CD4-positive, alpha-beta T cell (primary cell): ENCODE measurements at regions not wholly inside any gene's neighbourhood (a gene's known extent, or its start where the extent isn't known, plus 50 kb on each side); places are given as distances from the start of the nearest gene placed in this dataset.

Experiments used
- ATAC-seq: fragments of 200-7000 bp; cut with Tn5 transposase; one replicate; pipeline ENCODE4 v1.10.0; 2022; ENCODE audit warnings: mild to moderate bottlenecking; ENCODE audit not compliant: poor library complexity
- CTCF ChIA-PET: fragments of 350-600 bp; sonication (Branson Sonifier 250); formaldehyde crosslinking; loops from one replicate; lab custom pipeline; 2021; ENCODE audit warnings: antibody characterized with exemption, inconsistent platforms; lab: Charles Lee
- POLR2A ChIA-PET: fragments of 350-600 bp; sonication (Branson Sonifier 250); formaldehyde crosslinking; loops from one replicate; lab custom pipeline; 2021; ENCODE audit warnings: antibody characterized with exemption, inconsistent platforms; lab: Charles Lee
- DNase-seq, 14 experiments: peaks; one replicate each; pipeline ENCODE4 v3.0.0-alpha.2; 2013 to 2020; ENCODE audit warnings: mixed read lengths in 2 of 14
- H3K27ac ChIP-seq, 2 donors: one replicate each; pipeline versions ENCODE4 v1.5.1 to v1.7.0; 2013; ENCODE audit warnings: low read length in 2 of 2, low read depth in 1 of 2, mild to moderate bottlenecking in 1 of 2
- H3K27me3 ChIP-seq, 2 experiments: 1 replicate in 1 of 2; 2 replicates in 1 of 2; pipeline versions ENCODE4 v1.6.1 to v1.7.0; 2013; ENCODE audit warnings: low read length in 2 of 2, control low read depth in 1 of 2, mild to moderate bottlenecking in 1 of 2, moderate library complexity in 1 of 2; ENCODE audit not compliant: insufficient read depth in 2 of 2, control insufficient read depth in 1 of 2
- H3K36me3 ChIP-seq: one replicate; pipeline ENCODE4 v1.6.1; 2013; ENCODE audit warnings: low read length, control low read depth; ENCODE audit not compliant: insufficient read depth
- H3K4me1 ChIP-seq: one replicate; pipeline ENCODE4 v1.6.1; 2013; ENCODE audit warnings: low read length, control low read depth; ENCODE audit not compliant: insufficient read depth
- H3K4me3 ChIP-seq: one replicate; pipeline ENCODE4 v1.5.1; 2013; ENCODE audit warnings: mild to moderate bottlenecking, low read length, moderate library complexity
- H3K9me3 ChIP-seq, 2 experiments: 1 replicate in 1 of 2; 2 replicates in 1 of 2; pipeline versions ENCODE4 v1.6.1 to v1.7.0; 2013; ENCODE audit warnings: low read length in 2 of 2, mild to moderate bottlenecking in 2 of 2, control low read depth in 1 of 2, moderate library complexity in 1 of 2; ENCODE audit not compliant: control insufficient read depth in 1 of 2, insufficient read depth in 1 of 2
- H3K27ac Mint-ChIP-seq: one replicate; pipeline ENCODE4 v1.8.0; 2020; ENCODE audit warnings: mixed read lengths
- H3K27me3 Mint-ChIP-seq: one replicate; pipeline ENCODE4 v1.8.0; 2021; ENCODE audit warnings: mixed read lengths
- H3K36me3 Mint-ChIP-seq: one replicate; pipeline ENCODE4 v1.8.0; 2021; ENCODE audit warnings: low read depth, mixed read lengths
- H3K4me1 Mint-ChIP-seq: one replicate; pipeline ENCODE4 v1.8.0; 2021; ENCODE audit warnings: low read depth, mixed read lengths
- H3K4me3 Mint-ChIP-seq: one replicate; pipeline ENCODE4 v1.8.0; 2020; ENCODE audit warnings: mild to moderate bottlenecking, mixed read lengths
- H3K9me3 Mint-ChIP-seq: one replicate; pipeline ENCODE4 v1.8.0; 2020; ENCODE audit warnings: mixed read lengths
- CTCF ChIP-seq: fragments of 200-600 bp; IDR thresholded peaks from one replicate; pipeline ENCODE4 v1.8.0; 2022; ENCODE audit warnings: antibody characterized with exemption, mild to moderate bottlenecking
- intact Hi-C, 2 experiments: fragments of 100-400 bp; cut with DNase I in 1 of 2; cut with micrococcal nuclease in 1 of 2; formaldehyde crosslinking; loops; one replicate each; pipeline versions ENCODE4 v1.15.1 to v1.9.0; 2023 to 2025; cut with DNase I, micrococcal nuclease

- no peak for DNase-seq
- H3K27me3 Mint-ChIP-seq = no peaks in the 10 kb centered on the region
- H3K9me3 Mint-ChIP-seq = peaks cover 10% of the 10 kb centered on the region
Measured at GRCh38 chr20:29296256-29297230, 1960.9 kb upstream of the DEFB115 start.

GRCh38 chr20:29297411-29298270 is 1959.8 kb upstream of the DEFB115 start:
- Mint-ChIP-seq H3K9me3 (peaks cover 10% of the 10 kb centered on the region), H3K4me3 (no peak overlapping the region), H3K27me3 (no peaks in the 10 kb centered on the region), H3K4me1 (no peaks in the 10 kb centered on the region), H3K27ac (no peak overlapping the region), H3K36me3 (peaks cover 6% of the 10 kb centered on the region)
- no peak for TF ChIP-seq CTCF
- intact Hi-C loops = no loop called here
- Histone ChIP-seq H3K27me3 (no peaks in the 10 kb centered on the region), H3K4me1 (no peaks in the 10 kb centered on the region), H3K4me3 (no peak overlapping the region), H3K9me3 (peaks cover 9 to 68% of the 10 kb centered on the region in 2 experiments), H3K27ac (no peak overlapping the region), H3K36me3 (no peaks in the 10 kb centered on the region)
- ATAC-seq (no peak), DNase-seq (no peak)
- CTCF ChIA-PET = no interaction called here
- POLR2A ChIA-PET = no interaction called here

More at GRCh38 chr20:29296256-29297230, 1960.9 kb upstream of the DEFB115 start:
- H3K27me3 ChIP-seq = no peaks in the 10 kb centered on the region
- H3K9me3 ChIP-seq = peaks cover 9 to 57% of the 10 kb centered on the region in 2 experiments
- no peaks in the 10 kb centered on the region for H3K4me1 Mint-ChIP-seq
- H3K4me3 Mint-ChIP-seq = no peak overlapping the region
- H3K36me3 ChIP-seq = no peaks in the 10 kb centered on the region
- intact Hi-C loops = no loop called here
- H3K27ac Mint-ChIP-seq = no peak overlapping the region
- no peak overlapping the region for H3K27ac ChIP-seq
- H3K4me3 ChIP-seq = no peak overlapping the region
- CTCF ChIA-PET = no interaction called here
- no peaks in the 10 kb centered on the region for H3K4me1 ChIP-seq
- peaks cover 6% of the 10 kb centered on the region for H3K36me3 Mint-ChIP-seq
- TF ChIP-seq CTCF = no peak
- POLR2A ChIA-PET = no interaction called here
- ATAC-seq = no peak

GRCh38 chr20:29298271-29298590 is 1959.2 kb upstream of the DEFB115 start:
- Histone ChIP-seq H3K9me3 (peaks cover 9 to 74% of the 10 kb centered on the region in 2 experiments), H3K27ac (no peak overlapping the region), H3K27me3 (no peaks in the 10 kb centered on the region), H3K4me1 (no peaks in the 10 kb centered on the region), H3K36me3 (no peaks in the 10 kb centered on the region), H3K4me3 (no peak overlapping the region)
- H3K36me3 Mint-ChIP-seq = peaks cover 12% of the 10 kb centered on the region
- H3K27ac Mint-ChIP-seq = no peak overlapping the region
- no peaks in the 10 kb centered on the region for H3K4me1 Mint-ChIP-seq
- H3K27me3 Mint-ChIP-seq = no peaks in the 10 kb centered on the region
- no peak overlapping the region for H3K4me3 Mint-ChIP-seq
- DNase-seq (no peak), ATAC-seq (no peak)
- intact Hi-C loops = no loop called here
- peaks cover 10% of the 10 kb centered on the region for H3K9me3 Mint-ChIP-seq
- POLR2A ChIA-PET = no interaction called here
- CTCF ChIA-PET = no interaction called here
- TF ChIP-seq CTCF = no peak
